Vagina (tissue), 2 donors: ENCODE measurements at regions not wholly inside any gene's neighbourhood (a gene's known extent, or its start where the extent isn't known, plus 50 kb on each side); places are given as distances from the start of the nearest gene placed in this dataset.

Experiments
- CTCF ChIP-seq, 3 experiments: fragments of 450-650 bp in 2 of 3; fragments of 200-600 bp in 1 of 3; sonication (generic) in 1 of 3; IDR thresholded peaks; one replicate each; pipeline ENCODE4 v1.5.1; 2017 to 2019; ENCODE audit warnings: antibody characterized with exemption in 3 of 3, mild to moderate bottlenecking in 2 of 3, moderate library complexity in 2 of 3
- POLR2A ChIP-seq, 2 donors: fragments of 450-650 bp; IDR thresholded peaks; one replicate each; pipeline ENCODE4 v1.6.1; 2017; ENCODE audit warnings: antibody characterized with exemption in 2 of 2, mild to moderate bottlenecking in 2 of 2, moderate library complexity in 2 of 2
- POLR2AphosphoS5 ChIP-seq, 2 donors: sonication (generic); formaldehyde crosslinking; IDR thresholded peaks; one replicate each; pipeline ENCODE4 v1.9.0; 2017; ENCODE audit warnings: antibody characterized with exemption in 2 of 2, mild to moderate bottlenecking in 2 of 2, low read depth in 1 of 2; ENCODE audit not compliant: insufficient read depth in 1 of 2

GRCh38 chr9:38263532-38263931 is 129.0 kb upstream of the ALDH1B1 start:
- no peak for TF ChIP-seq CTCF (IDR thresholded peaks at IDR 0.05)
- no peak for TF ChIP-seq POLR2AphosphoS5 (IDR thresholded peaks at IDR 0.05; ENCODE audit: insufficient read depth in 1 of 2, low read depth in 1 of 2)
- TF ChIP-seq POLR2A (IDR thresholded peaks at IDR 0.05): no peak
